Right cardiac atrium (tissue), 5 donors: ENCODE measurements at regions not wholly inside any gene's neighbourhood (a gene's known extent, or its start where the extent isn't known, plus 50 kb on each side); places are given as distances from the start of the nearest gene placed in this dataset.

Experiments
- ATAC-seq, 2 donors: fragments of 200-7000 bp; cut with Tn5 transposase; one replicate each; pipeline versions ENCODE4 v1.8.0 to v1.9.1; 2020; ENCODE audit warnings: moderate library complexity in 2 of 2, mild to moderate bottlenecking in 1 of 2
- DNase-seq, 3 donors: peaks; one replicate each; pipeline ENCODE4 v3.0.0-alpha.2; 2020
- H3K27ac ChIP-seq: one replicate; pipeline ENCODE4 v1.5.1; 2013; ENCODE audit warnings: mild to moderate bottlenecking, low read length, control low read depth, moderate library complexity
- H3K27me3 ChIP-seq: one replicate; pipeline ENCODE4 v1.6.1; 2013; ENCODE audit not compliant: control insufficient read depth, insufficient read depth
- H3K4me1 ChIP-seq: one replicate; pipeline ENCODE4 v1.6.1; 2013; ENCODE audit warnings: low read length; ENCODE audit not compliant: control insufficient read depth, insufficient read depth
- H3K4me3 ChIP-seq: one replicate; pipeline ENCODE4 v1.5.1; 2013; ENCODE audit warnings: low read length, control low read depth
- H3K9me3 ChIP-seq: one replicate; pipeline ENCODE4 v1.6.1; 2013; ENCODE audit warnings: low read length; ENCODE audit not compliant: control insufficient read depth
- WGBS: extraction: QIAGEN DNeasy Blood & Tissue Kit; methylation state at CpG from one replicate; pipeline ENCODE4 v1.1.7; 2013; 5-methylcytosine and 5-hydroxymethylcytosine counted together
- intact Hi-C, 4 donors: fragments of 100-400 bp; cut with DNase I; formaldehyde crosslinking; loops; one replicate each; pipeline versions ENCODE4 v1.11.0 to v1.14.0; 2022 to 2023
- donor health status: healthy with polysubstance abuse.
- donor health status: DM: no; HTN: yes; CAD: no.
- donor health status: DM: no; HTN: no; CAD: no.
- donor health status: DM: no; HTN: yes; CAD: no; lungs with severe emphysema.
- donor health status: DM: yes; HTN: yes; CAD: no.

GRCh38 chr22:47634347-47634746, 871.9 kb downstream of the TBC1D22A start:
- intact Hi-C loops: no loop called here
- Histone ChIP-seq H3K4me3 (no peak overlapping the region), H3K27me3 (no peaks in the 10 kb centered on the region), H3K27ac (no peak overlapping the region), H3K9me3 (peaks cover 2% of the 10 kb centered on the region), H3K4me1 (no peaks in the 10 kb centered on the region)
- DNase-seq (no peak), ATAC-seq (no peak)
- 74% methylated on average over 7 of the region's 7 CpGs for WGBS

GRCh38 chr22:47633111-47633510, 870.7 kb downstream of the TBC1D22A start:
- H3K4me3 ChIP-seq: no peak overlapping the region
- DNase-seq (no peak), ATAC-seq (no peak)
- peaks cover 2% of the 10 kb centered on the region for H3K9me3 ChIP-seq
- H3K27me3 ChIP-seq: no peaks in the 10 kb centered on the region
- 91% methylated on average over 6 of the region's 6 CpGs for WGBS
- no peaks in the 10 kb centered on the region for H3K4me1 ChIP-seq
- H3K27ac ChIP-seq: no peak overlapping the region
- intact Hi-C loops: no loop called here

GRCh38 chr22:47632701-47633100, 870.3 kb downstream of the TBC1D22A start:
- H3K9me3 ChIP-seq: peaks cover 2% of the 10 kb centered on the region
- no peak for ATAC-seq
- H3K4me3 ChIP-seq: no peak overlapping the region
- H3K4me1 ChIP-seq: no peaks in the 10 kb centered on the region
- H3K27ac ChIP-seq: no peak overlapping the region
- H3K27me3 ChIP-seq: no peaks in the 10 kb centered on the region
- DNase-seq: no peak
- 56% methylated on average over 10 of the region's 10 CpGs for WGBS
- intact Hi-C loops: no loop called here

GRCh38 chr22:47631571-47632102, 869.2 kb downstream of the TBC1D22A start:
- 90% methylated on average over 31 of the region's 31 CpGs for WGBS
- no peak for ATAC-seq
- intact Hi-C loops: no loop called here
- no peak overlapping the region for H3K27ac ChIP-seq
- no peak for DNase-seq
- no peaks in the 10 kb centered on the region for H3K9me3 ChIP-seq
- no peak overlapping the region for H3K4me3 ChIP-seq
- H3K27me3 ChIP-seq: no peaks in the 10 kb centered on the region
- H3K4me1 ChIP-seq: no peaks in the 10 kb centered on the region

GRCh38 chr22:47630741-47631534, 868.5 kb downstream of the TBC1D22A start:
- Histone ChIP-seq H3K27ac (no peak overlapping the region), H3K4me1 (no peaks in the 10 kb centered on the region), H3K9me3 (no peaks in the 10 kb centered on the region), H3K27me3 (no peaks in the 10 kb centered on the region), H3K4me3 (no peak overlapping the region)
- no peak for ATAC-seq
- intact Hi-C loops: no loop called here
- no peak for DNase-seq
- WGBS: 80% methylated on average over 22 of the region's 22 CpGs

- no peaks in the 10 kb centered on the region for H3K27me3 ChIP-seq
- intact Hi-C loops: no loop called here
- ATAC-seq (no peak), DNase-seq (no peak)
- no peak overlapping the region for H3K4me3 ChIP-seq
- WGBS: 58% methylated on average over 11 of the region's 11 CpGs
- no peak overlapping the region for H3K27ac ChIP-seq
- H3K9me3 ChIP-seq: no peaks in the 10 kb centered on the region
- H3K4me1 ChIP-seq: no peaks in the 10 kb centered on the region
These were observed 867.6 kb downstream of the TBC1D22A start for GRCh38 chr22:47629791-47630655.

- Histone ChIP-seq H3K4me3 (no peak overlapping the region), H3K4me1 (no peaks in the 10 kb centered on the region), H3K27me3 (no peaks in the 10 kb centered on the region), H3K27ac (no peak overlapping the region), H3K9me3 (no peaks in the 10 kb centered on the region)
- 62% methylated on average over 18 of the region's 18 CpGs for WGBS
- no peak for DNase-seq
- intact Hi-C loops: no loop called here
- ATAC-seq: no peak
These were observed 866.8 kb downstream of the TBC1D22A start for GRCh38 chr22:47629273-47629711.

GRCh38 chr22:47628477-47629272, 866.2 kb downstream of the TBC1D22A start:
- Histone ChIP-seq H3K27me3 (no peaks in the 10 kb centered on the region), H3K4me3 (no peak overlapping the region), H3K27ac (no peak overlapping the region), H3K4me1 (no peaks in the 10 kb centered on the region), H3K9me3 (no peaks in the 10 kb centered on the region)
- WGBS: 93% methylated on average over 17 of the region's 17 CpGs
- ATAC-seq (no peak), DNase-seq (no peak)
- intact Hi-C loops: no loop called here

- no peak for DNase-seq
- no peaks in the 10 kb centered on the region for H3K27me3 ChIP-seq
- no peak for ATAC-seq
- intact Hi-C loops: no loop called here
- H3K4me3 ChIP-seq: no peak overlapping the region
- H3K4me1 ChIP-seq: no peaks in the 10 kb centered on the region
- 53% methylated on average over 17 of the region's 17 CpGs for WGBS
- H3K27ac ChIP-seq: no peak overlapping the region
- H3K9me3 ChIP-seq: no peaks in the 10 kb centered on the region
These were observed 865.3 kb downstream of the TBC1D22A start for GRCh38 chr22:47627556-47628253.
